ENCODE measurements at regions not wholly inside any gene's neighbourhood (a gene's known extent, or its start where the extent isn't known, plus 50 kb on each side); places are given as distances from the start of the nearest gene placed in this dataset.
"Not testable (repeated sequence)": the region's sequence is repeated elsewhere in the genome, so short reads cannot be mapped to it uniquely, and the experiment has no call there.

DNA sequence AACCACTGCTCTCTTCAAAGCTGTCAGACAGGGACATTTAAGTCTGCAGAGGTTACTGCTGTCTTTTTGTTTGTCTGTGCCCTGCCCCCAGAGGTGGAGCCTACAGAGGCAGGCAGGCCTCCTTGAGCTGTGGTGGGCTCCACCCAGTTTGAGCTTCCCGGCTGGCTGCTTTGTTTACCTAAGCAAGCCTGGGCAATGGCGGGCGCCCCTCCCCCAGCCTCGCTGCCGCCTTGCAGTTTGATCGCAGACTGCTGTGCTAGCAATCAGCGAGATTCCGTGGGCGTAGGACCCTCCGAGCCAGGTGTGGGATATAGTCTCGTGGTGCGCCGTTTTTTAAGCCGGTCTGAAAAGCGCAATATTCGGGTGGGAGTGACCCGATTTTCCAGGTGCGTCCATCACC is 586.9 kb downstream of the HTR1B start:
- WGBS, 3 donors, result 22 to 61% (median 40%) methylated on average over 3 to 13 of the region's 18 CpGs
- H3K4me3 ChIP-seq (ENCODE audit: low read depth in 1 of 3, low read length in 3 of 3); H3K9me3 ChIP-seq (ENCODE audit: control insufficient read depth in 2 of 2, insufficient read depth in 1 of 2, low read depth in 1 of 2, low read length in 1 of 2); FAIRE-seq; H3K27me3 ChIP-seq (ENCODE audit: control insufficient read depth in 3 of 3, insufficient read depth in 3 of 3, low read length in 3 of 3); H3K36me3 ChIP-seq (ENCODE audit: control insufficient read depth in 3 of 3, insufficient read depth in 2 of 3, low read depth in 1 of 3, low read length in 3 of 3); H3K4me1 ChIP-seq (ENCODE audit: control insufficient read depth in 3 of 3, insufficient read depth in 2 of 3, low read depth in 1 of 3, low read length in 2 of 3); DNase-seq; H3K27ac ChIP-seq (ENCODE audit: low read depth in 1 of 3, low read length in 2 of 3): not testable (repeated sequence)

DNA sequence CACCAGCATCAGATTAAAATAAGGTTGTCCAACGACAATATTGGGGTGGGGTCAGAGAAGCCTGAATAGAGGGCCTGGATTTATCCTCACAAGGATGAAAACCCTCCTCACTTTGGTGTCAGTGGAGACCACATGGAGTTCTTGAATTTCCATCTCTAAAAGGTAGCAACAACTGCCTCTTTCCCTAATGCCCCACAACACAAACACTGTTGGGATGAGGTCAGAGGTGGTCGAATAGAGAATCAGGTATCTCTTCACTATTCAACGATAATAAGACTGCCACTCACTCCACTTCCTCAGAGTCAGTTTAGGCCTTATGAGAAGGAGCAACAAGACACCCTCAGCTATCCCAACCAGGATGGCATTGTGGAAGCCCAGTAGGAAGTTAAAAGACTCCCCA is 596.1 kb downstream of the HTR1B start:
- Histone ChIP-seq H3K36me3 (ENCODE audit: control insufficient read depth in 3 of 3, insufficient read depth in 2 of 3, low read depth in 1 of 3, low read length in 3 of 3) (no peaks in the 10 kb centered on the region), H3K4me1 (ENCODE audit: control insufficient read depth in 3 of 3, insufficient read depth in 2 of 3, low read depth in 1 of 3, low read length in 2 of 3) (no peaks in the 10 kb centered on the region), H3K4me3 (ENCODE audit: low read depth in 1 of 3, low read length in 3 of 3) (no peak overlapping the region), H3K27me3 (ENCODE audit: control insufficient read depth in 3 of 3, insufficient read depth in 3 of 3, low read length in 3 of 3) (no peaks in the 10 kb centered on the region), H3K9me3 (ENCODE audit: control insufficient read depth in 2 of 2, insufficient read depth in 1 of 2, low read depth in 1 of 2, low read length in 1 of 2) (peaks cover 0 to 3% of the 10 kb centered on the region in 2 donors), H3K27ac (ENCODE audit: low read depth in 1 of 3, low read length in 2 of 3) (no peak overlapping the region)
- no peak for DNase-seq
- FAIRE-seq, result no peak
- WGBS, 3 donors, result 59 to 87% (median 70%) methylated on average over 3 of the region's 3 CpGs

DNA sequence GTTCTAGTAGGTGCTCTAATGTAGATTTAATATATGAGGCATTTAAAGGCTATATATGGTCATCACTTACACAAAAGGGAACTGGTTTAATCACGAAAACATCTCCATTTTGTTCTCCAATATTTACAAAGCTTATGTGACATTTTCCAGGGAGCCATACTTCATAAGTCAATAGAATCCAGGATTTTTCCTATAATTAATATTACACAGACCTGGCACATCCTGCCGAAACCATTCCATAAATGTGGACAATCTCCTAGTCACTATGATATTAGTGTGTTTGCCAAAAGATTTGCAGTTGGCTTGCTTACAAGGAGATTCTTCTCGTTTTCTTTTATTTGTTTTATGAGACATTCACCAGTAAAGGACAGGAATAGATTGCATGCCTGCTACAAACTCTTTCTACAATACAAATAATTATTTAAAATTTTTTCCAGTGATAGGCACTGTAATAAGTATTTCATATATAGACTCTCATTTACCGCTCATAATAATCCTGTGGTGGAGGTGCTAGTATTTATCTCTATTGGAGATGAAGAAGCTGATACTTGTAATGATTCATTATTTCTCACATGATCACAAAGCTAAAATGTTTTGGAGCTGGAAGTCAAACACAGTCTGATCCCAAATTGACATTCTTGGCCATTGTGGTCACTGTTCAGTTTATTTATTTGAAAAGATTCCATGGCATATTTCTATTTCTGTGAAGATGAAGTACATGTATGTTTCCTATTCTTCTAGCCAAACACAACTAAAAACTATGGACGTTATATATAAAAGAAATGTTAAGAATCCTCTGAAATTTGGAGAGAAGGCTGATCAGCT is 597.0 kb downstream of the HTR1B start:
- DNase-seq (no peak), FAIRE-seq (no peak)
- Histone ChIP-seq H3K27me3 (ENCODE audit: control insufficient read depth in 3 of 3, insufficient read depth in 3 of 3, low read length in 3 of 3) (no peaks in the 10 kb centered on the region), H3K4me1 (ENCODE audit: control insufficient read depth in 3 of 3, insufficient read depth in 2 of 3, low read depth in 1 of 3, low read length in 2 of 3) (no peaks in the 10 kb centered on the region), H3K36me3 (ENCODE audit: control insufficient read depth in 3 of 3, insufficient read depth in 2 of 3, low read depth in 1 of 3, low read length in 3 of 3) (no peaks in the 10 kb centered on the region), H3K27ac (ENCODE audit: low read depth in 1 of 3, low read length in 2 of 3) (no peak overlapping the region), H3K9me3 (ENCODE audit: control insufficient read depth in 2 of 2, insufficient read depth in 1 of 2, low read depth in 1 of 2, low read length in 1 of 2) (peaks cover 0 to 3% of the 10 kb centered on the region in 2 donors), H3K4me3 (ENCODE audit: low read depth in 1 of 3, low read length in 3 of 3) (no peak overlapping the region)
- WGBS, 3 donors, result 74 to 87% (median 80%) methylated on average over 5 of the region's 5 CpGs

DNA sequence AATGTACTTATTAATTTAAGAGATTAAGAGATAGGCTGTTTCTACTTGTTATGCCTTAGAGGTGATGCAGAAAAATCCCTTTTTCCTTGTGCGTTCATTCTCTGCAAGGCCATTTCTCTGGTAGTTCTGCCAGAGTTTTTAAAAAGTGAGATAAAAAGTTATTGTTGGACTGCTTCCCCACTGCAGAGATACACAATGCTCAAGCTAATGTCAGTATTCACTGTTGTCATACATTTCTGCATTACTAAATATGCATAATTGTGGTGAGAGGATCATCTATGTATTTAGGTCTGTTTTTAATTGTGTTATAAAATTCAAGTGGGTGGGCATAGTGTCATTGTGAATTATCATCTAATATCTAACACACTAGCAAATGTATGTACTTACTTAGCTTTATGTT is 600.4 kb downstream of the HTR1B start:
- Histone ChIP-seq H3K4me3 (ENCODE audit: low read depth in 1 of 3, low read length in 3 of 3) (no peak overlapping the region), H3K9me3 (ENCODE audit: control insufficient read depth in 2 of 2, insufficient read depth in 1 of 2, low read depth in 1 of 2, low read length in 1 of 2) (no peaks in the 10 kb centered on the region), H3K27ac (ENCODE audit: low read depth in 1 of 3, low read length in 2 of 3) (no peak overlapping the region), H3K36me3 (ENCODE audit: control insufficient read depth in 3 of 3, insufficient read depth in 2 of 3, low read depth in 1 of 3, low read length in 3 of 3) (no peaks in the 10 kb centered on the region), H3K27me3 (ENCODE audit: control insufficient read depth in 3 of 3, insufficient read depth in 3 of 3, low read length in 3 of 3) (no peaks in the 10 kb centered on the region), H3K4me1 (ENCODE audit: control insufficient read depth in 3 of 3, insufficient read depth in 2 of 3, low read depth in 1 of 3, low read length in 2 of 3) (no peaks in the 10 kb centered on the region)
- WGBS, 3 donors, result 3 to 59% (median 50%) methylated on average over 1 of the region's 1 CpG
- no peak for DNase-seq
- no peak for FAIRE-seq

DNA sequence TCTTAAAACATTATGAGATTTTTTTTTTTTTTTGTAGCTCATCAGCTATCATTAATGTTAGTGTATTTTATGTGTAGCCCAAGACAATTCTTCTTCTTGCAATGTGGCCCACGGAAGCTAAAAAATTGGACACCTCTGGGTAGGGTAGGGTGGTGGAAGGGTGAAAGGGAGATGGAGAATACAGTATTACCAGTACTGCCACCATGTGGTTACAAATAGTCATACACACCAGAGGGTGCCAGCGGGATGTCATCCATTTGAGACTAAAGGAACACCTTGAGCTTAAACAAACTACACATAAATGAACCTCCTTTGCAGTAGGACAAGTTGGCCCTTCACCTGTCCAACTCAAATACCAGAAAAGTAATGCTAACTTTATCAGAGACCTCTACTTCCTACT is 601.9 kb downstream of the HTR1B start:
- FAIRE-seq, result no peak
- no peak overlapping the region for H3K4me3 ChIP-seq (ENCODE audit: low read depth in 1 of 3, low read length in 3 of 3)
- H3K27me3 ChIP-seq (ENCODE audit: control insufficient read depth in 3 of 3, insufficient read depth in 3 of 3, low read length in 3 of 3), result no peaks in the 10 kb centered on the region
- H3K4me1 ChIP-seq (ENCODE audit: control insufficient read depth in 3 of 3, insufficient read depth in 2 of 3, low read depth in 1 of 3, low read length in 2 of 3), result no peaks in the 10 kb centered on the region
- DNase-seq, result peak in 1 of 2 donors; percentile 34
- no peak overlapping the region for H3K27ac ChIP-seq (ENCODE audit: low read depth in 1 of 3, low read length in 2 of 3)
- H3K9me3 ChIP-seq (ENCODE audit: control insufficient read depth in 2 of 2, insufficient read depth in 1 of 2, low read depth in 1 of 2, low read length in 1 of 2), result no peaks in the 10 kb centered on the region
- 57 to 72% (median 69%) methylated on average over 2 of the region's 2 CpGs for WGBS, 3 donors
- H3K36me3 ChIP-seq (ENCODE audit: control insufficient read depth in 3 of 3, insufficient read depth in 2 of 3, low read depth in 1 of 3, low read length in 3 of 3), result no peaks in the 10 kb centered on the region

DNA sequence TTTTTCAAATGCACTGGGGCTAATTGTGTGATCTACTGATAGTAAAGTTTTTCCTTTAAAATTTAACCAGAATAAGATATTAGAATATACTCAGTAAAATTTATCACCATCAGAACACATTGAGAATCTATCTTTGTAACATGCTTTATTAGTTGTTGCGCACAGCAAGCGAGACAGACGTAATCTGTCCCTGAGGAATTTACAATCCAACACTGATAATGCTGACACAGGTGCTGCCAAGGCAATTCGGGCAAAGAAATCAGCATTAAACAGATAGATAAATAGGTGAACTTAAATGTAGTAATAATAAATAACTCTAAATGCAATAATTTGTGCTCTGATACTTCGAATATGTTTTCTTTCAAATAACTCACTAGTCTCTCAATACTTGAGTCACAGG is 607.2 kb downstream of the HTR1B start:
- no peak overlapping the region for H3K4me3 ChIP-seq (ENCODE audit: low read depth in 1 of 3, low read length in 3 of 3)
- peak overlapping the region in 1 of 3 donors; percentile 58 for H3K27ac ChIP-seq (ENCODE audit: low read depth in 1 of 3, low read length in 2 of 3)
- no peaks in the 10 kb centered on the region for H3K36me3 ChIP-seq (ENCODE audit: control insufficient read depth in 3 of 3, insufficient read depth in 2 of 3, low read depth in 1 of 3, low read length in 3 of 3)
- FAIRE-seq, result peak; percentile 36
- H3K9me3 ChIP-seq (ENCODE audit: control insufficient read depth in 2 of 2, insufficient read depth in 1 of 2, low read depth in 1 of 2, low read length in 1 of 2), result no peaks in the 10 kb centered on the region
- no peaks in the 10 kb centered on the region for H3K4me1 ChIP-seq (ENCODE audit: control insufficient read depth in 3 of 3, insufficient read depth in 2 of 3, low read depth in 1 of 3, low read length in 2 of 3)
- DNase-seq, result peak; percentile 55 to 80
- H3K27me3 ChIP-seq (ENCODE audit: control insufficient read depth in 3 of 3, insufficient read depth in 3 of 3, low read length in 3 of 3), result no peaks in the 10 kb centered on the region
- 14 to 53% (median 28%) methylated on average over 5 of the region's 5 CpGs for WGBS, 3 donors

DNA sequence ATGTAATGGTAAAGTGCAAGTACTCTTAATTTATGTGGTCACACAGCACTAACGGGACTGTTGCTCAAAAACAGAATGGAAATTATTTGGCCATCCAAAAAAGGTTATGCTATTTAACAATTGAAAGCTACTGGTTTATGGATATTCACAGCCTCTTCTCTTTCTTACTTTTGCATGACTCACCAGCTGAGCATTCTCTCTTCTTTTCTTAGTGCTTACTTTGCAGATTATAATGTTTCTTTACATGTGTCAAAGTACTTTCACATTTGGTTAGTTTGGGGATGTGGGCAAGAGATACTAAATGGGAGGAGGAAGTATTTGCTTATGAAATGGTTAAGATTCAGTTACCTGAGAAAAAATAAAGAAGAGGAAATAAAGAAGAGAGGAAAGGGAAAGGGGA is 610.5 kb downstream of the HTR1B start:
- no peak for FAIRE-seq
- 62 to 80% (median 74%) methylated on average over 1 of the region's 1 CpG for WGBS, 3 donors
- no peaks in the 10 kb centered on the region for H3K9me3 ChIP-seq (ENCODE audit: control insufficient read depth in 2 of 2, insufficient read depth in 1 of 2, low read depth in 1 of 2, low read length in 1 of 2)

DNA sequence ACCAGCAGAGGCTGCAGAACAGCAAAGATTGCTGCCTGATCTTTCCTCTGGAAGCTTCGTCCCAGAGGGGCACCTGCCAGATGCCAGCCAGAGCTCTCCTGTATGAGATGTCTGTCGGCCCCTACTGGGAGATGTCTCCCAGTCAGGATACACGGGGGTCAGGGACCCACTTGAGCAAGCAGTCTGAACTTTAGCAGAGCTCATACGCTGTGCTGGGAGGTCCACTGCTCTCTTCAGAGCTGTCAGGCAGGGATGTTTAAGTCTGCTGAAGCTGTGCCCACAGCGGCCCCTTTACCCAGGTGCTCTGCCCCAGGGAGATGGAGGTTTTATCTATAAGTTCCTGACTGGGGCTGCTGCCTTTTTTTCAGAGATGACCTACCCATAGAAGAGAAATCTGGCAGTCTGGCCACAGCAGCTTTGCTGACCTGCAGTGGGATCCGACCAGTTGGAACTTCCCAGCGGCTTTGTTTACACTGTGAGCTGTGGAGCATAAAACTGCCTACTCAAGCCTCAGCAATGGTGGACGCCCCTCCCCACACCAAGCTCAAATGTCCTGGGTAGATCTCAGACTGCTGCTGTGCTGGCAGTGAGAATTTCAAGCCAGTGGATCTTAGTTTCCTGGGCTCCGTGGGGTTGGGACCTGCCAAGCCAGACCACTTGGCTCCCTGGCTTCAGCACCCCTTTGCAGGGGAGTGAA is 613.9 kb downstream of the HTR1B start:
- DNase-seq; H3K36me3 ChIP-seq (ENCODE audit: control insufficient read depth in 3 of 3, insufficient read depth in 2 of 3, low read depth in 1 of 3, low read length in 3 of 3); H3K9me3 ChIP-seq (ENCODE audit: control insufficient read depth in 2 of 2, insufficient read depth in 1 of 2, low read depth in 1 of 2, low read length in 1 of 2); H3K4me3 ChIP-seq (ENCODE audit: low read depth in 1 of 3, low read length in 3 of 3); H3K27me3 ChIP-seq (ENCODE audit: control insufficient read depth in 3 of 3, insufficient read depth in 3 of 3, low read length in 3 of 3); H3K27ac ChIP-seq (ENCODE audit: low read depth in 1 of 3, low read length in 2 of 3); H3K4me1 ChIP-seq (ENCODE audit: control insufficient read depth in 3 of 3, insufficient read depth in 2 of 3, low read depth in 1 of 3, low read length in 2 of 3); FAIRE-seq: not testable (repeated sequence)
- WGBS, 3 donors, result 82 to 90% (median 89%) methylated on average over 9 of the region's 9 CpGs

More for the DNA sequence above, 610.5 kb downstream of the HTR1B start:
- Histone ChIP-seq H3K27me3 (ENCODE audit: control insufficient read depth in 3 of 3, insufficient read depth in 3 of 3, low read length in 3 of 3) (no peaks in the 10 kb centered on the region), H3K27ac (ENCODE audit: low read depth in 1 of 3, low read length in 2 of 3) (no peak overlapping the region), H3K4me1 (ENCODE audit: control insufficient read depth in 3 of 3, insufficient read depth in 2 of 3, low read depth in 1 of 3, low read length in 2 of 3) (no peaks in the 10 kb centered on the region), H3K4me3 (ENCODE audit: low read depth in 1 of 3, low read length in 3 of 3) (no peak overlapping the region), H3K36me3 (ENCODE audit: control insufficient read depth in 3 of 3, insufficient read depth in 2 of 3, low read depth in 1 of 3, low read length in 3 of 3) (no peaks in the 10 kb centered on the region)
- DNase-seq, result peak; percentile 21 to 26
